Left lung (tissue), 4 donors: ENCODE measurements at regions not wholly inside any gene's neighbourhood (a gene's known extent, or its start where the extent isn't known, plus 50 kb on each side); places are given as distances from the start of the nearest gene placed in this dataset.
A peak's percentile ranks its signal among the peaks of the same experiment; 100 is the strongest.

Source experiments
- ATAC-seq: fragments of 200-7000 bp; cut with Tn5 transposase; one replicate; pipeline ENCODE4 v1.9.1; 2020; ENCODE audit warnings: moderate library complexity
- DNase-seq, 4 donors: peaks; one replicate each; pipeline ENCODE4 v3.0.0-alpha.2; 2013 to 2020
- H3K27ac ChIP-seq, 2 donors: fragments of 200-600 bp; sonication (generic) in 1 of 2; one replicate each; pipeline versions ENCODE4 v1.5.0 to v1.8.0; 2020 to 2021
- H3K27me3 ChIP-seq, 2 donors: fragments of 200-600 bp; sonication (generic) in 1 of 2; one replicate each; pipeline versions ENCODE4 v1.5.0 to v1.8.0; 2020 to 2021
- H3K36me3 ChIP-seq, 2 donors: fragments of 200-600 bp; sonication (generic) in 1 of 2; one replicate each; pipeline versions ENCODE4 v1.5.0 to v1.8.0; 2020 to 2021
- H3K4me1 ChIP-seq, 2 donors: fragments of 200-600 bp; one replicate each; pipeline ENCODE4 v1.8.0; 2021
- H3K4me3 ChIP-seq, 2 donors: fragments of 200-600 bp; sonication (generic) in 1 of 2; one replicate each; pipeline versions ENCODE4 v1.5.0 to v1.8.0; 2020 to 2021; ENCODE audit warnings: mild to moderate bottlenecking in 1 of 2
- H3K9me3 ChIP-seq, 2 donors: fragments of 200-600 bp; sonication (generic) in 1 of 2; one replicate each; pipeline versions ENCODE4 v1.5.0 to v1.8.0; 2020 to 2021
- intact Hi-C, 2 donors: fragments of 100-400 bp; cut with DNase I; formaldehyde crosslinking; loops; one replicate each; pipeline versions ENCODE4 v1.11.2 to v1.14.2; 2022
- TF ChIP-seq, protein P1 (sequence below), 2 donors: fragments of 200-600 bp; sonication (generic) in 1 of 2; IDR thresholded peaks; one replicate each; pipeline versions ENCODE4 v1.5.0 to v1.8.0; 2021; ENCODE audit warnings: antibody characterized with exemption in 2 of 2
- donor health status: DM: no; HTN: yes; CAD: no.
- donor health status: DM: no; HTN: no; CAD: no.

DNA sequence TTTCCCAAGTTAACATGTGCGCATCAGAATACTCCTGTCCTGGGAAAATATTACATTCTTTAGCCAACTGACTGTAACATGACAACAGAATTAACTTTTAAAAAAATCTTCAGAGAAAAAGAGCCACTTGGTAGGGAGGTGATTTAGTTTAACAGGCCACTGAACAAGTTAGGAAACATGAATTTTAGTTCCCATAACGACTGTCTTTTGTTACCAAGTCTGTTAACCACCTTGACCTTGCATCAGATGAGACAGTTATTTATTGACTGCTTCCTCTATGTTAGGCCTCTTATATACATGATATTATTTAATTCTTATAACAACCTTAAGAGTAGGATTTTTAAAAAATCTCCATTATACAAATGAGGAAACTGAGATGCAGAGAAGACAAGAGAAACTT, 268.6 kb downstream of the NDFIP2 start:
- TF ChIP-seq, protein P1, sequence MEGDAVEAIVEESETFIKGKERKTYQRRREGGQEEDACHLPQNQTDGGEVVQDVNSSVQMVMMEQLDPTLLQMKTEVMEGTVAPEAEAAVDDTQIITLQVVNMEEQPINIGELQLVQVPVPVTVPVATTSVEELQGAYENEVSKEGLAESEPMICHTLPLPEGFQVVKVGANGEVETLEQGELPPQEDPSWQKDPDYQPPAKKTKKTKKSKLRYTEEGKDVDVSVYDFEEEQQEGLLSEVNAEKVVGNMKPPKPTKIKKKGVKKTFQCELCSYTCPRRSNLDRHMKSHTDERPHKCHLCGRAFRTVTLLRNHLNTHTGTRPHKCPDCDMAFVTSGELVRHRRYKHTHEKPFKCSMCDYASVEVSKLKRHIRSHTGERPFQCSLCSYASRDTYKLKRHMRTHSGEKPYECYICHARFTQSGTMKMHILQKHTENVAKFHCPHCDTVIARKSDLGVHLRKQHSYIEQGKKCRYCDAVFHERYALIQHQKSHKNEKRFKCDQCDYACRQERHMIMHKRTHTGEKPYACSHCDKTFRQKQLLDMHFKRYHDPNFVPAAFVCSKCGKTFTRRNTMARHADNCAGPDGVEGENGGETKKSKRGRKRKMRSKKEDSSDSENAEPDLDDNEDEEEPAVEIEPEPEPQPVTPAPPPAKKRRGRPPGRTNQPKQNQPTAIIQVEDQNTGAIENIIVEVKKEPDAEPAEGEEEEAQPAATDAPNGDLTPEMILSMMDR (IDR thresholded peaks at IDR 0.05), result no peak
- intact Hi-C loops, result no loop called here

DNA sequence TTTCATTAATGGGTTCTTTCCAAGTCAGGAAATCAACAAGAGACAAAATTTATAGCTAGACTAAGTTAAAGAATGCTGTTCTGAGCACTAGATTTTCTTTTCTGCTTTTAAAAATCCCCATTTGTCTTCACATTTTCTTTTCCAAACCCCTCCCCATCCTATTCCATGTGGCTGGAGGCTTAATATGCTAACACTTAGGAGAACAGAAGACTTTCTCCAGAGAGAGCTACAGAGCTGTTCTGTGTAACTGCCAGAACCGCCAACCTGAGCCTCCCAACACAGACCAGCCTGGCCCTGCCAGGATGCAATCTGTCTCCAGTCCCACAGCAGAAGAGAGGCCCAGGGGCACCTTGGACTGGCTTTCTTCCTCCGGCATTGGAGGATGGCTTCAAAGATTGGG, 264.1 kb downstream of the NDFIP2 start:
- no peak for ATAC-seq

More for the DNA sequence above, 268.6 kb downstream of the NDFIP2 start:
- H3K4me1 ChIP-seq, result peaks cover 0 to 12% of the 10 kb centered on the region in 2 donors
- H3K9me3 ChIP-seq, result no peaks in the 10 kb centered on the region
- DNase-seq, result no peak
- H3K36me3 ChIP-seq, result no peaks in the 10 kb centered on the region
- H3K27me3 ChIP-seq, result no peaks in the 10 kb centered on the region
- no peak for ATAC-seq
- H3K27ac ChIP-seq, result peak overlapping the region in 1 of 2 donors; percentile 56
- no peak overlapping the region for H3K4me3 ChIP-seq

DNA sequence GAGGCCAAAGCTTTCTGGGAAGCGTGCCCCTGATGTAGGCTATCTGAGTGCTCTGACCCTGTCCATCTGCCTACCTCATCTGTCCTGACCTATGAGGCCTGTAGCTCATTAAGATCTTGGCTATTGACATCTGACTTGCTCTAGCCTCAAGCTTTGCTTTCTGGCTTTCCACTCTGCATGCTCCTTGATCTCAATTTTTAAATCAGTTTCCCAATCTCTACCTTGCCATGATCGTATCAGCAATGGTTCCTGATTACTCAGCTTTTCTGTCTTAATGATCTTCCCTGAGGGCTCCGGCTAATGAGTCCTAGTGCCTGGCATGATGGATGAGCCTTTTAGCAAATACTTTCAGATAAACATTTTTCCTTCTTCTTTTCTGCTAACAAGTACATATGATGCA, 262.0 kb downstream of the NDFIP2 start:
- H3K36me3 ChIP-seq, result no peaks in the 10 kb centered on the region
- ATAC-seq (no peak), DNase-seq (no peak)
- TF ChIP-seq, protein P1 (IDR thresholded peaks at IDR 0.05), result no peak
- H3K9me3 ChIP-seq, result no peaks in the 10 kb centered on the region
- H3K4me3 ChIP-seq, result no peak overlapping the region
- no peaks in the 10 kb centered on the region for H3K27me3 ChIP-seq
- intact Hi-C loops, result no loop called here
- H3K27ac ChIP-seq, result no peak overlapping the region
- no peaks in the 10 kb centered on the region for H3K4me1 ChIP-seq

More for the DNA sequence above, 264.1 kb downstream of the NDFIP2 start:
- intact Hi-C loops, result no loop called here
- TF ChIP-seq, protein P1 (IDR thresholded peaks at IDR 0.05), result no peak
- Histone ChIP-seq H3K4me3 (no peak overlapping the region), H3K27ac (no peak overlapping the region), H3K36me3 (no peaks in the 10 kb centered on the region), H3K4me1 (peaks cover 0 to 7% of the 10 kb centered on the region in 2 donors), H3K9me3 (no peaks in the 10 kb centered on the region), H3K27me3 (no peaks in the 10 kb centered on the region)
- DNase-seq, result no peak

DNA sequence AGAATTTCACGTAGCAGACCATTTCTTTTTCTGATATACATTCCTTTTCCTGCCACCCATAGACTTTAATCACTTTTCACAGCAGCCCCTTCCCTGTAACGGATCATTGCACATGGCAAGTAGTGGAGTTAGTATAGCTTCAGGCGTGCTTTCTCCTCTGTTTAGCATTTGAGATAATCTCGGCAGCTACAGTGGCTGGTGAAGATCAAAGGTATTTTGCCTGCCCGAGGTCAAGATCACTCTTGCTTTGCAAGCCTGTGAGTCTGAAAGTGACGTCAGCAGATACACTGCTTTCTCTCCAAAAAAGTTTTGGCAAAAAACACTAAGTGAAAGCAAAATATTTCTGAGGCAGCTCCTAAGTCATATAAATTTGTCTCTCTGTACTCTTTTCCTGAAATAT, 260.0 kb downstream of the NDFIP2 start:
- Histone ChIP-seq H3K36me3 (no peaks in the 10 kb centered on the region), H3K27ac (no peak overlapping the region), H3K4me3 (no peak overlapping the region), H3K9me3 (no peaks in the 10 kb centered on the region), H3K4me1 (no peaks in the 10 kb centered on the region), H3K27me3 (no peaks in the 10 kb centered on the region)
- peak in 1 of 4 donors; percentile 36 for DNase-seq
- TF ChIP-seq, protein P1 (IDR thresholded peaks at IDR 0.05), result no peak
- intact Hi-C loops, result no loop called here
- ATAC-seq, result peak; percentile 54

DNA sequence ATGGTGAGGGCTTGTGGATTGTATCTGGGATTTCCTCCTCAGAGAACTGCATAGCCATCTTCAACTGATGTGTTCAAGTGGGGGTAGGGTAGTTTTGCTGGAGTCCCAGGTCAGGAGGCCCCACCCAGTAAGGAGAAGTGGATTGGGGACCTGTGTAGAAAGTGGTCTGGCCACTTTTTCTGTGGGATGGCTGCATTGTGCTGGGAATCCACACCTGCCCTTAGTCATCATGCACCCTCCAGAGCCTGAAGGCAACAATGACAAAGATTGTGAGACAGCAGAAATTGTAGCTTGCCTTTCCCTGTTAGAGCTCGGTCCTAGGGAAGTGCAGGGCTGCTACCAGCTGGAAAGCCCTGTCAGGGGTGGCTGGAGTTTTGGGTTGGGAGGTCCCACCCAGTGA, 255.4 kb downstream of the NDFIP2 start:
- Histone ChIP-seq H3K36me3 (no peaks in the 10 kb centered on the region), H3K4me3 (no peak overlapping the region), H3K27ac (no peak overlapping the region), H3K9me3 (peaks cover 0 to 5% of the 10 kb centered on the region in 2 donors), H3K4me1 (no peaks in the 10 kb centered on the region), H3K27me3 (no peaks in the 10 kb centered on the region)
- peak; percentile 45 for ATAC-seq
- intact Hi-C loops, result no loop called here
- no peak for DNase-seq
- TF ChIP-seq, protein P1 (IDR thresholded peaks at IDR 0.05), result no peak
